Prostate gland (tissue), 1 donor: ENCODE measurements at regions not wholly inside any gene's neighbourhood (a gene's known extent, or its start where the extent isn't known, plus 50 kb on each side); places are given as distances from the start of the nearest gene placed in this dataset.

Experiments used
- POLR2A ChIP-seq: fragments of 450-650 bp; IDR thresholded peaks from one replicate; pipeline ENCODE4 v1.6.1; 2016; ENCODE audit warnings: antibody characterized with exemption, mild to moderate bottlenecking
- POLR2AphosphoS5 ChIP-seq: sonication (generic); formaldehyde crosslinking; IDR thresholded peaks from one replicate; pipeline ENCODE4 v1.6.1; 2017; ENCODE audit warnings: antibody characterized with exemption

- TF ChIP-seq POLR2A = no peak
- no peak for TF ChIP-seq POLR2AphosphoS5
Measured at GRCh38 chr12:131334835-131335234, 376.1 kb upstream of the SFSWAP start.
